ENCODE measurements at regions not wholly inside any gene's neighbourhood (a gene's known extent, or its start where the extent isn't known, plus 50 kb on each side); places are given as distances from the start of the nearest gene placed in this dataset.

DNA sequence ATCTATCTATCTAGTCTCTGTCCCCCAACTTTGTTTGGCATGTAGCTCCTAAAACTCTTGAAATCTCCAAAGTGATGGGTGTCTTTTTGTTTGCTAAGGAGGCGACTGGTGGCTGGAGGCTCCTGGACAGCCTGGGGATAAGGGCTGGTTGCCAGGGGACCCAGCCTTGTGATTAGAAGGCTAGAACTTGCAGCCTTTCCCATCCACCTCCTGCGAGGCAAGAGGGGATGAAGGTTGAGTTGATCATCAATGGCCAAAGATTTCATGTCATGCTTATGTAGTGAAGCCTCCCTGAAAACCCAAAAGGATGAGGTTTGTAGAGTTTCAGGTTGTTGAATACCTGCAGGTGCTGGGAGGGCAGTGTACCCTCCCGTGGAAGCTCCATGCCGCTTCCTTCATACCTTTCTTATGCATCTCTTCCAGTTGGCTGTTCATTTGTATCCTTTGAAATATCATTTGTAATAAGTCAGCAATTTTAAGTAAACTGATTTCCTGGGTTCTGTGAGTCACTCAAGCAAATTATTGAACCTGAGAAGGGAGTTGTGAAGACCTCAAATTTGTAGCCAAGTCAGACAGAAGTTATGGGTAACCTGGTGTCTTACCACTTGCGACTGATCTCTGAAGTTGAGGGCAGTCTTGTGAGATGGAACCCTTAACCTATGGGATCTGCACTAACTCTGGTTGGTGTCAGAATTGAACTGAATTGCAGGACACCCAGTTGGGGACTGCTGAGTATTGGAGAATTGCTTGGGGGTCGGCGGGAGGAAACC lies 202.4 kb downstream of the SEC14L1 start:
- no peak for DNase-seq

- no peak for DNase-seq
Measured at GRCh38 chr17:77344038-77344437, 203.3 kb downstream of the SEC14L1 start.

- DNase-seq, result no peak
Measured at GRCh38 chr17:77345260-77345910, 204.6 kb downstream of the SEC14L1 start.

DNA sequence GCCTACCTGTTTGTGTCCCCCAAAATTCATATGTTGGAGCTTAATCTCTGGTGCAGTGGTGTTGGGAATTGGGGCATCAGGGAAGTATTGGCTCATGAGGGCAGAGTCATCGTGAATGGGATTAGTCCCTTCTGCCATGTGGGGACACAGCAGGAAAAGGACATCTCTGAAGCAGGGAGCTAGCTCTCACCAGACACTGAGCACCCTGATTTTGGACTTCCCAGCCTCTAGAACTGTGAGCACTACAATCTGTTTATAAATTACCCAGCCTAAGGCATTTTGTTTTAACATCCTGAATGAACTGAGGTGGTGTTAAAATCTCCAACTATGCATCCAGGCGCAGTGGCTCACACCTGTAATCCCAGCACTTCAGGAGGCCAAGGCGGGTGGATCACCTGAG lies 206.0 kb downstream of the SEC14L1 start:
- DNase-seq, result no peak

DNA sequence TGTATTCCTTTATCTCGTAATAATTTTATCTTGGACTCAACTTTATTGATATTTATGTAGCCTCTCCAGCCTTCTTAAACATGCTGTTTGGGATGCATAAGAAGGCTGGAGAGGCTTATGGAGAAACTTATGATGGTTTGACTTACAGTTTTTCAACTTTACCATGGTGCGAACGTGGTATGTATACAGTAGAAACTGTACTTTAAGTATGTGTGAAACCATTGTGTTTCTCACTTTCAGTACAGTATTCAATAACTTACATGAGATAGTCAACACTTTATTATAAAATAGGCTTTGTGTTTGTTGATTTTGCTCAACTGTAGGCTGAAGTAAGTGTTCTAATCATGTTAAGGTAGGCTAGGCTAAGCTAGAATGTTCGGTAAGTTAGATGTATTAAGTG lies 206.8 kb downstream of the SEC14L1 start:
- DNase-seq, result no peak

GRCh38 chr17:77349976-77350830 lies 209.4 kb downstream of the SEC14L1 start:
- no peak for DNase-seq

DNA sequence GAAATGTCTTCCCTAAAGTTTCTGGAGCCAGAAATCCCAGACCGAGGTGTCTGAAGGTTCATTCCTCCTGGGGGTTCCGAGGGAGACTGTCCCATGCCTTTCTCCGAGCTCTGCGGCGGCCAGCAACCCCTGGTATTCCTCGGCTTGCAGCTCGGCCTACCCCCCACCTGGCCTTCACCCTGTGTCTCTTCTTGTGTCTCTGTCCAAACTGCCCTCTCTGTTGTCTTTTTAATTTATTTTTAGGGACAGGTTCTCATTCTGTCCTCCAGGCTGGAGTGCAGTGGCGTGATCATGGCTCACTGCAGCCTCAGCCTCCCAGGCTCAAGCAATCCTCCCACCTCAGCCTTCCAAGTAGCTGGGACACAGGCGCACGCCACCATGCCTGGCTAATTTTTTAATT lies 211.7 kb downstream of the SEC14L1 start:
- DNase-seq, result no peak

DNA sequence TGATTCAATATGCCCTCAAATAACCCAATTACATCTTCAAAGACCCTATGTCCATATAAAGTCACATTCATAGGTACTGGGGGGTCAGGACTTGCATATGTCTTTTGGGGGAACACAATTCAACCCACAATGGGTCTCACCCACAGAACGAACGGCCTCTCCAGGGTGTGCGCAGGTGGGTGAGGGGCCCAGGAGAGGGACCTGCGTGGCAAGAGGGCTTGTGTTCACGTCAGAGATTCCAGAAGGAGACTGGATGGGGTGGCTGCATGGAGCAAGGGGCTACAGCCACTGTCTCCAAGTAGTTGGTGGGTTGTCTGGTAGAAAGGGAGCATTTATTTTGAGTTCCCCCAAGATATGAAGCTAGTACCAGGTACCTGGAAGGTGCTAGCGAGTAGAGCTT lies 212.2 kb downstream of the SEC14L1 start:
- DNase-seq, result no peak

DNA sequence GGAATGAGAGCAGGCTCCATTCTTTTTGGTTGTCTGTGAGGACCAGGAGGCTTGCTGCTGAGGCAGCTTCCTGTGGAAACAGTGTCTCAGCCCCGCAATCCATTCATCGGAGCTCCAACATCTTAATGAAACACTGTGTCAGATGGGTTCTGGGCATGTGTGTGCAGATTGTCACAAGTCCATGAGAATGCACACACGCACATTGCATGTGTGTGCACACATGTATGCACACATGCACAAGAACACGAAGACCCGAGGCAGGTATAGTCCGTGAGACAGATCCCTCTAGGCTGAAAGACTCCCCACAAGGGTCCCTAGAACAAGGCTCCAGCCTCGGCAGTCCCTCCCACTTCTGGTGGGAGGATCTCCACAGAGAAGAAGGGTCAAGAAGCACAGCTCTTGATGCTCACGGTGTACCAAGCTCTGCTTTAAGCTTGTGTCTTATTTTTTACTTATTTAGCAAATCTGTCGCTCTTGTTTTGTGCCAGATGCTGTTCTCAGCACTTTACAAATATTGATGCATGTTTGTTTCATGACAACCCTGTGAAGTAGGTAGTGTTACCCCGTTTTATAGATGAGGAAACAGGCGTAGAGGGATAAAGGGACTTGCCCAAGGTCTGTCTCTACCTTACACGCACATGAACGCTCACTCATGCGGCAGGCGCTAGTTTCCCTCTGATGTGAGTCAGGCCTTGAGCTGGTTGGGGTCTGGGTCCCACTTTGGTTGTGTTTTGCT lies 213.1 kb downstream of the SEC14L1 start:
- DNase-seq, result no peak

DNA sequence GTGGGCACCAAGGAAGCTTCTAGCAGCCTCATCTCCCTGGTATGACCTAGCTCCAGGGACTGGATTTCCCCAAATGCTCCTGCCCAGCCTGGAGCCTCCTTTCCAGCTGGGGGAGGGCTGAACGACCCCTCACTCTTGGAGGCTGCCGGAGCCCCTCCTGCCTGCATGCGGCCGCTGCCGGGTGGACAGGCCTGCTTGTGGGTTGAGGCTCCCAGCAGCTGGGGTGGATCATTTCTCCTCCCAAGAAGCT lies 213.6 kb downstream of the SEC14L1 start:
- no peak for DNase-seq

GRCh38 chr17:77354670-77355455 lies 214.1 kb downstream of the SEC14L1 start:
- DNase-seq, result peak in 1 of 2 experiments; percentile 44

- no peak for DNase-seq
Measured at GRCh38 chr17:77356109-77356689, 215.4 kb downstream of the SEC14L1 start.

DNA sequence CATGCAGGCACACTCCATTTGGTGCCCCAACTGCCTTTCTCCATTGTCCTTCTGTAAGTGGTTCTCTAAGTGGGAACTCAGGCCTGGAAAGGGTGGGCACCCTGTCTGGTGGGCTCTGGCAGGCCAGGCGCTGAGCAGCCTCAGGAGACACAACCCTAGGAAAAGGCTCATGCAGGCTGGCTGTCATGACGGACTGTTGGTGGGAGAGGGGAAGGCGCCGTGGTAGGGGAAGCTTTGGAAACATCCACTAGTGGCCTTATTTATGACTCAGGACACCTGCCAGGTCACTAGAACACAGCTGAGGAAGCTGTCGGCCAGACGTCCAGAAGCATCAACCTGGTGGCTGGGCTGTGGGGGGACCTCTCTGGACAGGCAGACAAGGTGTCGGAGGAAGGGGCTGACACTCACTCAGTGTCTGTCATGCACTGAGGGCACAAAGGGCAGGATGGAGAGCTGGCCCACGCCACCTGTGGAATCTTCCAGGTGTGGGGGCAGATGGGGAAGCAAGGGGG lies 216.0 kb downstream of the SEC14L1 start:
- DNase-seq, result no peak

GRCh38 chr17:77358801-77359200 lies 218.0 kb downstream of the SEC14L1 start:
- DNase-seq, result no peak

DNA sequence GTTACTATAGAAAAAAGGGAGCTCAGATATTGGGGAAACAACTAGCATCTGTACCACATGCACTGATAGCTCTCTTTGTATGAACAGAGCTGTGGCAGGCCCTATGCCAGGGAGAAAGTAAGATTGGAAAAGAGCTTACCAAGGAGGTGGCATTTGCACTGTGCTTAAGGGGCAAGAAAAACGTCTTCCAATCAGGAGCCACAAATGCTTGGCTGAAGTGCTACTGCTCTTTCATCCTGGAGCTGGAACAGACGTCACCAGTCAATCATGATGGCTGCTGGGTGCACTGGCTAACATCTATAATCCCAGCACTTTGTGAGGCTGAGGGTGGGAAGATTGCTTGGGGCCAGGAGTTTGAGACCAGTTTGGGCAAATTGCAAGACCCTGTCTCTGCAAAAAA lies 218.5 kb downstream of the SEC14L1 start:
- DNase-seq, result peak in 1 of 2 experiments; percentile 29

DNA sequence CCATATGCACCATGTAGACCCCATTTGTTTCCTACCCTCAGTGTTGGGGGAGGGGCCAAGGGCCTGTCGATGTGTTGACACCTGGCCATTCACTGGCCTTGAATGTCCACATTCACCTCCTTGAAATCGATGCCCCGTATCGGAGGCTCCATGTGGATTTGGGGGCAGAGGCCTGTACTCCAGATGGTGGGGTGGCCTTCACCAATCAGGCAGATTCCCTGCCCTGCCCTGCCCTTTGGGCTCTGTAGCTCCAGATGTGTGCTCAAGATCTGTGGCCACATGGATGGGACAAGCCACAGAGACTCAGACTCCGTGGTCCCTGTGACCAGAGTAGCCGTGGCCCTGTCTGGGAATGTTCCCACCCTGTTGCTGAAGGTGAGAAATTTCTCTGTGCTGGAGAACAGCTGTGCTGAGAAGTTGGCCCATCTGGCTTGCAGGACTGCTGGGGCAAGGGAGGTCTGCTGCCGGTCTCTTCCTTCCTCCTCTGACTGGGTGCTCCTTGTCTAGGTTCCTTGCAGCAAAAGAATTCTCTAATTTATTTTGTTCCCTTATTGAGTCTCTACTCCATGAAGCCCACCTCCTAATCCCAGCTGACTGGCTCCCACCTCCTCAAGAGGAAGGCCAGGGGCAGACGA lies 221.3 kb downstream of the SEC14L1 start:
- DNase-seq, result peak in 1 of 2 experiments; percentile 73

- no peak for DNase-seq
Measured at GRCh38 chr17:77363821-77364361, 223.1 kb downstream of the SEC14L1 start.

GRCh38 chr17:77364381-77364911 lies 223.7 kb downstream of the SEC14L1 start:
- no peak for DNase-seq

GRCh38 chr17:77364941-77365583 lies 224.3 kb downstream of the SEC14L1 start:
- no peak for DNase-seq

GRCh38 chr17:77365584-77366186 lies 224.9 kb downstream of the SEC14L1 start:
- peak in 1 of 2 experiments; percentile 63 for DNase-seq

Data from NCI-H524 (cell line).